Right lobe of liver (tissue), 6 donors: ENCODE measurements at regions not wholly inside any gene's neighbourhood (a gene's known extent, or its start where the extent isn't known, plus 50 kb on each side); places are given as distances from the start of the nearest gene placed in this dataset.

Source experiments
- ATAC-seq, 4 donors: fragments of 200-7000 bp; cut with Tn5 transposase; one replicate each; pipeline ENCODE4 v1.9.1; 2020; ENCODE audit warnings: mild to moderate bottlenecking in 4 of 4, moderate library complexity in 4 of 4
- DNase-seq, 3 donors: peaks; one replicate each; pipeline ENCODE4 v3.0.0-alpha.2; 2020
- H3K27ac ChIP-seq, 3 donors: fragments of 200-600 bp; one replicate each; pipeline ENCODE4 v1.8.0; 2022
- H3K27me3 ChIP-seq, 2 donors: fragments of 200-600 bp; one replicate each; pipeline ENCODE4 v1.8.0; 2022
- H3K36me3 ChIP-seq, 4 donors: fragments of 200-600 bp; sonication (generic) in 1 of 4; one replicate each; pipeline versions ENCODE4 v1.5.1 to v1.8.0; 2017 to 2022; ENCODE audit warnings: control low read depth in 1 of 4
- H3K4me1 ChIP-seq, 4 donors: fragments of 200-600 bp; sonication (generic) in 1 of 4; one replicate each; pipeline versions ENCODE4 v1.5.1 to v1.8.0; 2017 to 2022; ENCODE audit warnings: control low read depth in 1 of 4
- H3K4me3 ChIP-seq, 3 donors: fragments of 200-600 bp; one replicate each; pipeline ENCODE4 v1.8.0; 2022
- H3K9me3 ChIP-seq, 4 donors: fragments of 200-600 bp; sonication (generic) in 1 of 4; one replicate each; pipeline versions ENCODE4 v1.5.1 to v1.8.0; 2017 to 2022; ENCODE audit warnings: control low read depth in 1 of 4
- POLR2A ChIP-seq: fragments of 450-650 bp; IDR thresholded peaks from one replicate; pipeline ENCODE4 v1.6.1; 2017; ENCODE audit warnings: antibody characterized with exemption, mild to moderate bottlenecking
- WGBS: methylation state at CpG from one replicate; pipeline ENCODE4 v1.1.6; 2018; ENCODE audit warnings: low coverage, low lambda C conversion rate; ENCODE audit not compliant: insufficient coverage; ENCODE audit errors: missing lambda C conversion rate; 5-methylcytosine and 5-hydroxymethylcytosine counted together
- intact Hi-C, 2 donors: fragments of 100-400 bp; cut with DNase I; formaldehyde crosslinking; loops; one replicate each; pipeline versions ENCODE4 v1.11.2 to v1.14.1; 2022
- TF ChIP-seq, protein P1 (sequence below), 4 donors: fragments of 200-600 bp in 3 of 4; fragments of 450-650 bp in 1 of 4; IDR thresholded peaks; one replicate each; pipeline versions ENCODE4 v1.5.1 to v1.8.0; 2016 to 2022; ENCODE audit warnings: antibody characterized with exemption in 4 of 4, mild to moderate bottlenecking in 2 of 4
- donor health status: DM: no; HTN: yes; CAD: no.
- donor health status: DM: no; HTN: no; CAD: no.
- donor health status: DM: no; HTN: no; CAD: no.
- donor health status: DM: no; HTN: yes; CAD: no.
- donor health status: DM: no; HTN: yes; CAD: no.

DNA sequence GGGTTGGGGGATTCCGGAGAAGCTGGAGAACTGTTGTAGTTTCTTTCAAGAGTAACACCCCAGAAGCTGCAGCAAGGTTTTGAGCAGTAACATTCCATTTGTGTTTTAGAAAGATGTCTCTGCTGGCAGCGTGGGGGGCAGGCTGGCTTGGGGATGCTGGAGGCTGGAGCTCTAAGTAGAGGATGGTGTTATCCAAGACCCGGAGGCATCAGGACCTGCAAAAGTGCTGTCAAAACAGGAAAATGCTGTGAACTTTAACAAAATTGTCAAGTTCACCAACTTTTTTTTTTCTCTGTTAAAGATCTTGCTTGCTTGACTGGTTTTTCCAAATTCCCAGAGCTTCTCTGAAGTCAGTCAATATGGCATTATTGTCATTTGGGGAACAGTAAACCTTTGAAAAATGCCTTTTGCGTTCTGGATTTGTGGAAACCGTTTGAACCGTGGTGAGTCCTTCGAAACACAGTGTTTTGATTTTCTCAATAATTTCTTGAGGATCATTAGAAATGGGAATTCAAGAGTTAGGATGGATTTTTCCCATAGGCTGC lies 189.6 kb upstream of the NLRP1 start:
- DNase-seq: no peak
- intact Hi-C loops: no loop called here
- no peaks in the 10 kb centered on the region for H3K9me3 ChIP-seq
- no peak overlapping the region for H3K27ac ChIP-seq
- no peak for TF ChIP-seq POLR2A
- TF ChIP-seq, protein P1, sequence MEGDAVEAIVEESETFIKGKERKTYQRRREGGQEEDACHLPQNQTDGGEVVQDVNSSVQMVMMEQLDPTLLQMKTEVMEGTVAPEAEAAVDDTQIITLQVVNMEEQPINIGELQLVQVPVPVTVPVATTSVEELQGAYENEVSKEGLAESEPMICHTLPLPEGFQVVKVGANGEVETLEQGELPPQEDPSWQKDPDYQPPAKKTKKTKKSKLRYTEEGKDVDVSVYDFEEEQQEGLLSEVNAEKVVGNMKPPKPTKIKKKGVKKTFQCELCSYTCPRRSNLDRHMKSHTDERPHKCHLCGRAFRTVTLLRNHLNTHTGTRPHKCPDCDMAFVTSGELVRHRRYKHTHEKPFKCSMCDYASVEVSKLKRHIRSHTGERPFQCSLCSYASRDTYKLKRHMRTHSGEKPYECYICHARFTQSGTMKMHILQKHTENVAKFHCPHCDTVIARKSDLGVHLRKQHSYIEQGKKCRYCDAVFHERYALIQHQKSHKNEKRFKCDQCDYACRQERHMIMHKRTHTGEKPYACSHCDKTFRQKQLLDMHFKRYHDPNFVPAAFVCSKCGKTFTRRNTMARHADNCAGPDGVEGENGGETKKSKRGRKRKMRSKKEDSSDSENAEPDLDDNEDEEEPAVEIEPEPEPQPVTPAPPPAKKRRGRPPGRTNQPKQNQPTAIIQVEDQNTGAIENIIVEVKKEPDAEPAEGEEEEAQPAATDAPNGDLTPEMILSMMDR (IDR thresholded peaks at IDR 0.05): no peak
- H3K27me3 ChIP-seq: no peaks in the 10 kb centered on the region
- ATAC-seq: no peak
- H3K4me1 ChIP-seq: no peaks in the 10 kb centered on the region
- H3K36me3 ChIP-seq: no peaks in the 10 kb centered on the region
- WGBS: 55% methylated on average over 7 of the region's 7 CpGs
- H3K4me3 ChIP-seq: no peak overlapping the region

DNA sequence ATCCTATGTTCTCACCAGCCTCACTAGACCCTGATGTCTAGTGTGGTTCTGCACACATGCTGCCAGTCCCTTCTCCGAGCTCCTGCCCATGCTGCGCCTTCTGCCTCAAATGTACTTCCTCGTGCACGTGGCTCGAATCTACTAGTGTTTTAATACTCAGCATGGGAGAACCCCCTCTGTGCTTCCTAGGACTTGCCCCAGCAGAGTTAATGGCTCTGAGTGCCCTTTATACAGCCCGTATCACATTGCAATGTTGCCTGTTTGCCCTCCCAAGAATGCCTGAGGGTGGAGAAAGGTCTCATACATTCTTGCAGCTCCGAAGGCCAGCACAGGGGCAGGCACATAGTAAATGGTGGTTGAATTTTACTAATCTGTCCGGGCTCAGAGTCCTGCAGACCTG lies 190.8 kb upstream of the NLRP1 start:
- intact Hi-C loops: no loop called here
- WGBS: 50% methylated on average over 2 of the region's 8 CpGs

DNA sequence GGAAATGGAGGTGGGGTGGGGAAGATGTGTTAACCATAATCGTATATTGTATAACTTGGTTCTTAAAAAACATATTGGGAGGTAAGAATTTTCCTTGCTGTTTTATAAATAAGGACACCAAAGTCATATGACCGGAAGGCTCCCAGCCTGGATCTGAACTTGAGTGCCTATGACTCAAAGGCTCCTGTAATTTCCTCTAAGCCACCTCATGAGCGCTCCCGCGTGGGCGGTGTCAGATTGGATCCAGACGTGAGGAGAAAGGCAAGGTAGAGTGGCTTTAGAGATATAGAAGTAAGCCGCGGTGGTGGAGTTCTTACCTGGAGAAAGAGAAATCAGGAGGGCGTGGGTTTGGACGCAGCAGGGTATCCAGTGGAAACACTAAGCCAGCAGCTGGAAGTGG lies 196.2 kb upstream of the NLRP1 start:
- Histone ChIP-seq H3K27ac (no peak overlapping the region), H3K4me3 (no peak overlapping the region), H3K9me3 (no peaks in the 10 kb centered on the region), H3K4me1 (no peaks in the 10 kb centered on the region), H3K27me3 (no peaks in the 10 kb centered on the region), H3K36me3 (no peaks in the 10 kb centered on the region)
- DNase-seq: no peak
- intact Hi-C loops: no loop called here
- TF ChIP-seq, protein P1 (IDR thresholded peaks at IDR 0.05): no peak
- no peak for ATAC-seq
- 89% methylated on average over 11 of the region's 11 CpGs for WGBS

More for the DNA sequence above, 190.8 kb upstream of the NLRP1 start:
- no peaks in the 10 kb centered on the region for H3K27me3 ChIP-seq
- no peak overlapping the region for H3K4me3 ChIP-seq
- ATAC-seq (no peak), DNase-seq (no peak)
- H3K4me1 ChIP-seq: no peaks in the 10 kb centered on the region
- no peaks in the 10 kb centered on the region for H3K36me3 ChIP-seq
- no peak overlapping the region for H3K27ac ChIP-seq
- no peak for TF ChIP-seq POLR2A
- H3K9me3 ChIP-seq: no peaks in the 10 kb centered on the region

DNA sequence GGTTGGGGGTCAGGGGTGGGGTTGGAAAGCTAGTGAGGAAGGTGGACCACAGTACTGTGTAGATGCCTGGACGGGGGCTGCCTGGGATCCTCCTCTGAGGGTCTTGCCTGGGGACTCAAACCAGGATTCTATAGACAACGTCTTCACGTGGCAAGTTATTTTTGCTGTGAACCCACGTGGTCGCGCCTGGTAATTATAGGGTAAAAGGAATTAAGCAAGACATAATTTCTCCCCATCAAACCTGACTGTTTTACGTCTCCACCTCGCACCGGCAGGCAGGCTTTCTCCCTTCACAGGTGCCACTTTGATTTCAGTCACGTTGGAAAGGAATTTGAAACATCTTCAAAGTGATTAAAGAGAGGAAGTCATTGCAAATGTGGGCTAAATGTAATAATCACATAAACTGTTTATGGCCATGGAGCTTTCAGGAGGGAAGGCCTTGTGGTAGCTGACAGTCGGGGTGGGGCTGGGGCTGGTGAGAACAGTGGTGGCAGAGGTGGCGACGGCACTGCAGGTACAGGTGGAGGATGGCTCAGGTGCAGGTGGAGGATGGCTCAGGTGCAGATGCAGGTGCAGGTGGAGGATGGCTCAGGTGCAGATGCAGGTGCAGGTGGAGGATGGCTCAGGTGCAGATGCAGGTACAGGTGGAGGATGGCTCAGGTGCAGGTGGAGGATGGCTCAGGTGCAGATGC lies 197.1 kb upstream of the NLRP1 start:
- H3K36me3 ChIP-seq: no peaks in the 10 kb centered on the region
- no peaks in the 10 kb centered on the region for H3K27me3 ChIP-seq
- ATAC-seq: no peak
- no peak overlapping the region for H3K4me3 ChIP-seq
- no peaks in the 10 kb centered on the region for H3K4me1 ChIP-seq
- TF ChIP-seq, protein P1 (IDR thresholded peaks at IDR 0.05): no peak
- no peak for TF ChIP-seq POLR2A
- WGBS: 79% methylated on average over 12 of the region's 13 CpGs
- no peaks in the 10 kb centered on the region for H3K9me3 ChIP-seq
- DNase-seq: no peak
- intact Hi-C loops: no loop called here
- H3K27ac ChIP-seq: no peak overlapping the region

DNA sequence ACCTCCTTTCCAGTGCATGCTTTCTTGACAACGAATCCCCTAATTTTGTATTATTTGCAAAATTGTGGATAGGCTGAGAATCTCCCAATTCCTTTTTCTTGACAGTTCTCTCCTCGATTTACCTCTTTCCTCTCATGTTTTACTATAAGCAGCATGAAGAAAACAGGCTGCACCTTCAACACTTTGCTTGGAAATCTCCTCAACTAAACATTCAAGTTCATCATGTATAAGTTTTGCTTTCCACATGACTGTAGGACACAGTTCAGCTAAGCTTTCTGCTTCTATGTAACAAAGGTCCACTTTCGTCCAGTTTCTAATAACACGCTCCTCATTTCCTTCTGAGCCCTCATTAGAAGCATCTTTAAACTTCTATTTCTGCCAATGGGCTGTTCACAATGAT lies 199.0 kb upstream of the NLRP1 start:
- no peak for DNase-seq
- Histone ChIP-seq H3K9me3 (no peaks in the 10 kb centered on the region), H3K27me3 (no peaks in the 10 kb centered on the region), H3K4me1 (no peaks in the 10 kb centered on the region), H3K4me3 (no peak overlapping the region), H3K27ac (no peak overlapping the region), H3K36me3 (no peaks in the 10 kb centered on the region)
- WGBS: 73% methylated on average over 4 of the region's 4 CpGs
- intact Hi-C loops: no loop called here
- no peak for ATAC-seq
- TF ChIP-seq, protein P1 (IDR thresholded peaks at IDR 0.05): no peak
- TF ChIP-seq POLR2A: no peak
